ENCODE measurements at regions not wholly inside any gene's neighbourhood (a gene's known extent, or its start where the extent isn't known, plus 50 kb on each side); places are given as distances from the start of the nearest gene placed in this dataset.

- TF ChIP-seq RAD51 (IDR thresholded peaks at IDR 0.05), result no peak
These were observed 59.9 kb downstream of the PSMG1 start (continued) for GRCh38 chr21:39123375-39123774.

GRCh38 chr21:39121600-39122355 lies 61.5 kb downstream of the PSMG1 start:
- BruUV-seq (replicated peaks), result no TSS peak
- in situ Hi-C loops (cut with MboI), result loop anchor here (10.0 kb wide), 2 partner anchors 387 to 617 kb away; no protein-coding TSS in a partner anchor
- DNase-seq (ENCODE audit: low read depth, low spot score) (no peak), ATAC-seq (no peak), FAIRE-seq (no peak)
- CTCF ChIA-PET, result no interaction called here
- H2AFZ ChIP-seq (ENCODE audit: control insufficient read depth, low read depth, low read length), result no peak overlapping the region
- RAD21 ChIA-PET (ENCODE audit: unreplicated experiment), result no interaction called here
- H3K4me3 ChIP-seq, result no peak overlapping the region
- no peaks in the 10 kb centered on the region for H3K27me3 ChIP-seq (replicated peaks in 1 of 2; ENCODE audit: control insufficient read depth in 2 of 2, insufficient read depth in 2 of 2, low read length in 1 of 2)
- intact Hi-C loops (cut with micrococcal nuclease; ENCODE audit: unreplicated experiment), result no loop called here
- no peak overlapping the region for H3K4me2 ChIP-seq (ENCODE audit: control insufficient read depth, insufficient read depth)
- no peaks in the 10 kb centered on the region for H4K20me1 ChIP-seq (ENCODE audit: control insufficient read depth, insufficient read depth)
- SMC1A ChIA-PET (ENCODE audit: uncharacterized antibody, unreplicated experiment), result no interaction called here
- no peaks in the 10 kb centered on the region for H3K4me1 ChIP-seq (ENCODE audit: control insufficient read depth, insufficient read depth, low read length)
- H3K9ac ChIP-seq (ENCODE audit: control insufficient read depth, insufficient read depth, low read length), result no peak overlapping the region
- POLR2A ChIA-PET, result no interaction called here
- WGBS (ENCODE audit: insufficient coverage, insufficient replicate concordance, low lambda C conversion rate, missing lambda C conversion rate), result 39% methylated on average over 7 of the region's 7 CpGs
- H3K27ac ChIP-seq (ENCODE audit: control insufficient read depth, insufficient read depth), result no peak overlapping the region
- no peaks in the 10 kb centered on the region for H3K9me3 ChIP-seq (replicated peaks; ENCODE audit: control insufficient read depth, insufficient read depth, low read length)
- H3K79me2 ChIP-seq (ENCODE audit: control insufficient read depth, insufficient read depth, low read length), result no peaks in the 10 kb centered on the region
- TF ChIP-seq RFX5 (IDR thresholded peaks at IDR 0.05; ENCODE audit: low read depth, low read length), result no peak
- no peak for TF ChIP-seq BCL11A (IDR thresholded peaks at IDR 0.05; ENCODE audit: low read depth, low read length)
- TF ChIP-seq KLF5 (IDR thresholded peaks at IDR 0.05; ENCODE audit: partially characterized antibody), result no peak
- no peak for TF ChIP-seq MAX (IDR thresholded peaks at IDR 0.05; ENCODE audit: low read depth, low read length)
- no peak for TF ChIP-seq TAF1 (IDR thresholded peaks at IDR 0.05; ENCODE audit: borderline replicate concordance, low read depth, low read length)
- TF ChIP-seq RELB (IDR thresholded peaks at IDR 0.05; ENCODE audit: low read depth), result no peak
- no peak for TF ChIP-seq PAX8 (IDR thresholded peaks at IDR 0.05)
- no peaks in the 10 kb centered on the region for H3K36me3 ChIP-seq (ENCODE audit: control insufficient read depth in 2 of 2, insufficient read depth in 2 of 2, low read length in 1 of 2)

Measured in GM12878 (cell line).